HEK293 (cell line): ENCODE measurements at regions not wholly inside any gene's neighbourhood (a gene's known extent, or its start where the extent isn't known, plus 50 kb on each side); places are given as distances from the start of the nearest gene placed in this dataset.

Experiments
- MEIS1 ChIP-seq: sonication (generic); formaldehyde crosslinking; IDR thresholded peaks from 2 replicates; pipeline ENCODE4 v1.8.1; 2022; ENCODE audit warnings: missing genetic modification reagents, mild to moderate bottlenecking, borderline replicate concordance
- MYNN ChIP-seq: fragments of 450-650 bp; formaldehyde crosslinking; IDR thresholded peaks from 2 replicates; pipeline ENCODE4 v1.5.1; 2016; ENCODE audit warnings: missing biosample characterization, missing genetic modification characterization, borderline replicate concordance
- SALL2 ChIP-seq: fragments of 450-650 bp; formaldehyde crosslinking; IDR thresholded peaks from 2 replicates; pipeline ENCODE4 v1.5.0; 2017; ENCODE audit warnings: missing biosample characterization, mild to moderate bottlenecking, missing genetic modification characterization, borderline replicate concordance
- TCF7L2 ChIP-seq: IDR thresholded peaks from 2 replicates; pipeline ENCODE4 v1.6.1; 2011; ENCODE audit warnings: low read depth, mild to moderate bottlenecking, inconsistent platforms, low read length, moderate library complexity, borderline replicate concordance
- TRIM28 ChIP-seq: IDR thresholded peaks from 2 replicates; pipeline ENCODE4 v1.6.1; 2011; ENCODE audit warnings: low read length, control low read depth, borderline replicate concordance
- YY2 ChIP-seq: fragments of 450-650 bp; formaldehyde crosslinking; IDR thresholded peaks from 2 replicates; pipeline ENCODE4 v1.5.1; 2016; ENCODE audit warnings: missing biosample characterization, missing genetic modification characterization
- ZBTB1 ChIP-seq: fragments of 450-650 bp; formaldehyde crosslinking; IDR thresholded peaks from 2 replicates; pipeline ENCODE4 v1.5.1; 2016; ENCODE audit warnings: missing biosample characterization, missing genetic modification characterization
- ZBTB7A ChIP-seq: fragments of 450-650 bp; formaldehyde crosslinking; IDR thresholded peaks from 2 replicates; pipeline ENCODE4 v1.5.1; 2016; ENCODE audit warnings: low read depth, missing biosample characterization, missing genetic modification characterization
- ZNF274 ChIP-seq, 2 experiments: fragments of 200-500 bp in 1 of 2; fragments of 450-650 bp in 1 of 2; sonication (Bioruptor generic) in 1 of 2; formaldehyde crosslinking in 1 of 2; IDR thresholded peaks; 2 replicates each; pipeline versions ENCODE4 v1.5.1 to v1.6.1; 2014 to 2016; ENCODE audit warnings: borderline replicate concordance in 1 of 2, inconsistent platforms in 1 of 2, low read length in 1 of 2, missing biosample characterization in 1 of 2, missing genetic modification characterization in 1 of 2
- TF ChIP-seq, protein P1 (sequence below): fragments of 450-650 bp; formaldehyde crosslinking; IDR thresholded peaks from 2 replicates; pipeline ENCODE4 v1.5.1; 2016; ENCODE audit warnings: missing biosample characterization, missing genetic modification characterization
- TF ChIP-seq, protein P2 (sequence below): fragments of 450-650 bp; formaldehyde crosslinking; IDR thresholded peaks from 2 replicates; pipeline ENCODE4 v1.5.1; 2016; ENCODE audit warnings: missing biosample characterization, missing genetic modification characterization
- TF ChIP-seq, protein P3 (sequence below): fragments of 450-650 bp; formaldehyde crosslinking; IDR thresholded peaks from 2 replicates; pipeline ENCODE4 v1.5.1; 2016; ENCODE audit warnings: missing biosample characterization, missing genetic modification characterization

DNA sequence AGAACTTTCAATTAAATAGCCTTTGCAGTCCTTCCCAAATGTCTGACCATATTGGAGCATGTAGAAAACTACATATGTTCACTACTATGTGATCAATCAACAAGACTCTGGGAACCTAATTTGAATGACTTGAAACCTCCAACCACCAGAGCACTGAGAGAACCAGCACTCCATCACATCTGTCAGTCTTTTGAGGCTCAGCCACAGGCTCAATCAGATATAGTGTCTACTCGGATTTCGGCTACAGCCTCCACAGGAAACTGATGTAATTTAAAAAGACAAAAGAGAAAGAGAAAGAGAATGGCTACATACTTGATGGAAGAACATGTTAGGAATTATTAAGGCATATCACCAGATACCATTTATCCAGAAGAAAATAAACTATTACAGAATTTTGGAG is 859.0 kb downstream of the FAM181B start:
- no peak for TF ChIP-seq TCF7L2
- no peak for TF ChIP-seq TRIM28
- TF ChIP-seq, protein P1, sequence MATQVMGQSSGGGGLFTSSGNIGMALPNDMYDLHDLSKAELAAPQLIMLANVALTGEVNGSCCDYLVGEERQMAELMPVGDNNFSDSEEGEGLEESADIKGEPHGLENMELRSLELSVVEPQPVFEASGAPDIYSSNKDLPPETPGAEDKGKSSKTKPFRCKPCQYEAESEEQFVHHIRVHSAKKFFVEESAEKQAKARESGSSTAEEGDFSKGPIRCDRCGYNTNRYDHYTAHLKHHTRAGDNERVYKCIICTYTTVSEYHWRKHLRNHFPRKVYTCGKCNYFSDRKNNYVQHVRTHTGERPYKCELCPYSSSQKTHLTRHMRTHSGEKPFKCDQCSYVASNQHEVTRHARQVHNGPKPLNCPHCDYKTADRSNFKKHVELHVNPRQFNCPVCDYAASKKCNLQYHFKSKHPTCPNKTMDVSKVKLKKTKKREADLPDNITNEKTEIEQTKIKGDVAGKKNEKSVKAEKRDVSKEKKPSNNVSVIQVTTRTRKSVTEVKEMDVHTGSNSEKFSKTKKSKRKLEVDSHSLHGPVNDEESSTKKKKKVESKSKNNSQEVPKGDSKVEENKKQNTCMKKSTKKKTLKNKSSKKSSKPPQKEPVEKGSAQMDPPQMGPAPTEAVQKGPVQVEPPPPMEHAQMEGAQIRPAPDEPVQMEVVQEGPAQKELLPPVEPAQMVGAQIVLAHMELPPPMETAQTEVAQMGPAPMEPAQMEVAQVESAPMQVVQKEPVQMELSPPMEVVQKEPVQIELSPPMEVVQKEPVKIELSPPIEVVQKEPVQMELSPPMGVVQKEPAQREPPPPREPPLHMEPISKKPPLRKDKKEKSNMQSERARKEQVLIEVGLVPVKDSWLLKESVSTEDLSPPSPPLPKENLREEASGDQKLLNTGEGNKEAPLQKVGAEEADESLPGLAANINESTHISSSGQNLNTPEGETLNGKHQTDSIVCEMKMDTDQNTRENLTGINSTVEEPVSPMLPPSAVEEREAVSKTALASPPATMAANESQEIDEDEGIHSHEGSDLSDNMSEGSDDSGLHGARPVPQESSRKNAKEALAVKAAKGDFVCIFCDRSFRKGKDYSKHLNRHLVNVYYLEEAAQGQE (tag by site-specific recombination), result no peak
- TF ChIP-seq, protein P2, sequence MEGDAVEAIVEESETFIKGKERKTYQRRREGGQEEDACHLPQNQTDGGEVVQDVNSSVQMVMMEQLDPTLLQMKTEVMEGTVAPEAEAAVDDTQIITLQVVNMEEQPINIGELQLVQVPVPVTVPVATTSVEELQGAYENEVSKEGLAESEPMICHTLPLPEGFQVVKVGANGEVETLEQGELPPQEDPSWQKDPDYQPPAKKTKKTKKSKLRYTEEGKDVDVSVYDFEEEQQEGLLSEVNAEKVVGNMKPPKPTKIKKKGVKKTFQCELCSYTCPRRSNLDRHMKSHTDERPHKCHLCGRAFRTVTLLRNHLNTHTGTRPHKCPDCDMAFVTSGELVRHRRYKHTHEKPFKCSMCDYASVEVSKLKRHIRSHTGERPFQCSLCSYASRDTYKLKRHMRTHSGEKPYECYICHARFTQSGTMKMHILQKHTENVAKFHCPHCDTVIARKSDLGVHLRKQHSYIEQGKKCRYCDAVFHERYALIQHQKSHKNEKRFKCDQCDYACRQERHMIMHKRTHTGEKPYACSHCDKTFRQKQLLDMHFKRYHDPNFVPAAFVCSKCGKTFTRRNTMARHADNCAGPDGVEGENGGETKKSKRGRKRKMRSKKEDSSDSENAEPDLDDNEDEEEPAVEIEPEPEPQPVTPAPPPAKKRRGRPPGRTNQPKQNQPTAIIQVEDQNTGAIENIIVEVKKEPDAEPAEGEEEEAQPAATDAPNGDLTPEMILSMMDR (tag by site-specific recombination), result no peak
- TF ChIP-seq YY2, result no peak
- TF ChIP-seq MEIS1 (CRISPR knock-in tag), result no peak
- TF ChIP-seq MYNN (tag by site-specific recombination), result no peak
- TF ChIP-seq ZNF274 (IDR thresholded peaks at IDR 0.05; ENCODE audit: low read length), result no peak
- no peak for TF ChIP-seq ZNF274 (tag by site-specific recombination; IDR thresholded peaks at IDR 0.05; ENCODE audit: borderline replicate concordance)
- TF ChIP-seq ZBTB1 (tag by site-specific recombination), result no peak
- TF ChIP-seq SALL2 (tag by site-specific recombination), result no peak
- TF ChIP-seq ZBTB7A (tag by site-specific recombination), result no peak
- TF ChIP-seq, protein P3, sequence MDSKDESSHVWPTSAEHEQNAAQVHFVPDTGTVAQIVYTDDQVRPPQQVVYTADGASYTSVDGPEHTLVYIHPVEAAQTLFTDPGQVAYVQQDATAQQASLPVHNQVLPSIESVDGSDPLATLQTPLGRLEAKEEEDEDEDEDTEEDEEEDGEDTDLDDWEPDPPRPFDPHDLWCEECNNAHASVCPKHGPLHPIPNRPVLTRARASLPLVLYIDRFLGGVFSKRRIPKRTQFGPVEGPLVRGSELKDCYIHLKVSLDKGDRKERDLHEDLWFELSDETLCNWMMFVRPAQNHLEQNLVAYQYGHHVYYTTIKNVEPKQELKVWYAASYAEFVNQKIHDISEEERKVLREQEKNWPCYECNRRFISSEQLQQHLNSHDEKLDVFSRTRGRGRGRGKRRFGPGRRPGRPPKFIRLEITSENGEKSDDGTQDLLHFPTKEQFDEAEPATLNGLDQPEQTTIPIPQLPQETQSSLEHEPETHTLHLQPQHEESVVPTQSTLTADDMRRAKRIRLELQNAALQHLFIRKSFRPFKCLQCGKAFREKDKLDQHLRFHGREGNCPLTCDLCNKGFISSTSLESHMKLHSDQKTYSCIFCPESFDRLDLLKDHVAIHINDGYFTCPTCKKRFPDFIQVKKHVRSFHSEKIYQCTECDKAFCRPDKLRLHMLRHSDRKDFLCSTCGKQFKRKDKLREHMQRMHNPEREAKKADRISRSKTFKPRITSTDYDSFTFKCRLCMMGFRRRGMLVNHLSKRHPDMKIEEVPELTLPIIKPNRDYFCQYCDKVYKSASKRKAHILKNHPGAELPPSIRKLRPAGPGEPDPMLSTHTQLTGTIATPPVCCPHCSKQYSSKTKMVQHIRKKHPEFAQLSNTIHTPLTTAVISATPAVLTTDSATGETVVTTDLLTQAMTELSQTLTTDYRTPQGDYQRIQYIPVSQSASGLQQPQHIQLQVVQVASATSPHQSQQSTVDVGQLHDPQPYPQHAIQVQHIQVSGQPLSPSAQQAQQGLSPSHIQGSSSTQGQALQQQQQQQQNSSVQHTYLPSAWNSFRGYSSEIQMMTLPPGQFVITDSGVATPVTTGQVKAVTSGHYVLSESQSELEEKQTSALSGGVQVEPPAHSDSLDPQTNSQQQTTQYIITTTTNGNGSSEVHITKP, result no peak
